NB4 (cell line): ENCODE measurements at regions not wholly inside any gene's neighbourhood (a gene's known extent, or its start where the extent isn't known, plus 50 kb on each side); places are given as distances from the start of the nearest gene placed in this dataset.

ENCODE experiments used
- CTCF ChIP-seq: IDR thresholded peaks from one replicate; pipeline ENCODE4 v1.5.1; 2012; ENCODE audit warnings: low read depth, low read length
- MYC ChIP-seq: IDR thresholded peaks from 2 replicates; pipeline ENCODE4 v1.6.1; 2011; ENCODE audit warnings: low read depth, low read length

- TF ChIP-seq CTCF = no peak
- no peak for TF ChIP-seq MYC
Observed at GRCh38 chr10:113985297-113985844, 58.3 kb upstream of the ADRB1 start.
